Left cardiac atrium (tissue), 4 donors: ENCODE measurements at regions not wholly inside any gene's neighbourhood (a gene's known extent, or its start where the extent isn't known, plus 50 kb on each side); places are given as distances from the start of the nearest gene placed in this dataset.

Experiments used
- ATAC-seq, 2 donors: fragments of 200-7000 bp; cut with Tn5 transposase; one replicate each; pipeline ENCODE4 v1.9.1; 2020; ENCODE audit warnings: mild to moderate bottlenecking in 2 of 2, moderate library complexity in 2 of 2
- DNase-seq: peaks from one replicate; pipeline ENCODE4 v3.0.0-alpha.2; 2020
- intact Hi-C, 2 donors: fragments of 100-400 bp; cut with DNase I; formaldehyde crosslinking; loops; one replicate each; pipeline versions ENCODE4 v1.14.1 to v1.15.1; 2022 to 2023
- donor health status: DM: no; HTN: yes; CAD: no.
- donor health status: DM: no; HTN: yes; CAD: no; lungs with severe emphysema.
- donor health status: DM: yes; HTN: yes; CAD: no.
- donor health status: Dilated cardiomyopathy.

GRCh38 chrX:9252182-9252581, 212.7 kb upstream of the TBL1X start:
- ATAC-seq (no peak), DNase-seq (no peak)
- intact Hi-C loops, result no loop called here

- intact Hi-C loops, result no loop called here
- no peak for ATAC-seq
- no peak for DNase-seq
Observed at GRCh38 chrX:9253211-9253610, 211.6 kb upstream of the TBL1X start.

GRCh38 chrX:9257718-9258420, 207.0 kb upstream of the TBL1X start:
- ATAC-seq, result no peak
- intact Hi-C loops, result no loop called here

GRCh38 chrX:9258421-9259104, 206.3 kb upstream of the TBL1X start:
- ATAC-seq, result no peak
- intact Hi-C loops, result no loop called here
- DNase-seq, result no peak

More at GRCh38 chrX:9257718-9258420, 207.0 kb upstream of the TBL1X start:
- no peak for DNase-seq

- intact Hi-C loops, result no loop called here
- DNase-seq (no peak), ATAC-seq (no peak)
Observed at GRCh38 chrX:9260603-9261002, 204.3 kb upstream of the TBL1X start.

- DNase-seq (no peak), ATAC-seq (no peak)
- intact Hi-C loops, result no loop called here
Observed at GRCh38 chrX:9267415-9267814, 197.4 kb upstream of the TBL1X start.

- DNase-seq (no peak), ATAC-seq (no peak)
- intact Hi-C loops, result no loop called here
Observed at GRCh38 chrX:9269134-9269533, 195.7 kb upstream of the TBL1X start.

- ATAC-seq (no peak), DNase-seq (no peak)
- intact Hi-C loops, result no loop called here
Observed at GRCh38 chrX:9271789-9272525, 192.9 kb upstream of the TBL1X start.

GRCh38 chrX:9273744-9274143, 191.1 kb upstream of the TBL1X start:
- DNase-seq (no peak), ATAC-seq (no peak)
- intact Hi-C loops, result no loop called here

GRCh38 chrX:9278475-9279233, 186.2 kb upstream of the TBL1X start:
- DNase-seq, result no peak

GRCh38 chrX:9279234-9279544, 185.7 kb upstream of the TBL1X start:
- ATAC-seq (peak in 1 of 2 donors; percentile 50), DNase-seq (no peak)
- intact Hi-C loops, result no loop called here

More at GRCh38 chrX:9278475-9279233, 186.2 kb upstream of the TBL1X start:
- intact Hi-C loops, result no loop called here
- ATAC-seq, result peak in 1 of 2 donors; percentile 15

- DNase-seq (no peak), ATAC-seq (no peak)
- intact Hi-C loops, result no loop called here
Observed at GRCh38 chrX:9280831-9281230, 184.0 kb upstream of the TBL1X start.

GRCh38 chrX:9282325-9282724, 182.5 kb upstream of the TBL1X start:
- DNase-seq (no peak), ATAC-seq (no peak)
- intact Hi-C loops, result no loop called here

- intact Hi-C loops, result no loop called here
- ATAC-seq (no peak), DNase-seq (no peak)
Observed at GRCh38 chrX:9285342-9285771, 179.5 kb upstream of the TBL1X start.

- DNase-seq (no peak), ATAC-seq (no peak)
- intact Hi-C loops, result no loop called here
Observed at GRCh38 chrX:9286234-9286633, 178.6 kb upstream of the TBL1X start.

GRCh38 chrX:9291629-9292028, 173.2 kb upstream of the TBL1X start:
- DNase-seq (no peak), ATAC-seq (no peak)
- intact Hi-C loops, result no loop called here

GRCh38 chrX:9293051-9293496, 171.8 kb upstream of the TBL1X start:
- intact Hi-C loops, result no loop called here
- no peak for ATAC-seq
- no peak for DNase-seq

- intact Hi-C loops, result no loop called here
- no peak for DNase-seq
- no peak for ATAC-seq
Observed at GRCh38 chrX:9293903-9294302, 171.0 kb upstream of the TBL1X start.

- intact Hi-C loops, result no loop called here
- no peak for ATAC-seq
- no peak for DNase-seq
Observed at GRCh38 chrX:9295551-9295950, 169.3 kb upstream of the TBL1X start.

GRCh38 chrX:9298221-9298620, 166.6 kb upstream of the TBL1X start:
- no peak for ATAC-seq
- no peak for DNase-seq
- intact Hi-C loops, result no loop called here
